ENCODE measurements at regions not wholly inside any gene's neighbourhood (a gene's known extent, or its start where the extent isn't known, plus 50 kb on each side); places are given as distances from the start of the nearest gene placed in this dataset.

DNA sequence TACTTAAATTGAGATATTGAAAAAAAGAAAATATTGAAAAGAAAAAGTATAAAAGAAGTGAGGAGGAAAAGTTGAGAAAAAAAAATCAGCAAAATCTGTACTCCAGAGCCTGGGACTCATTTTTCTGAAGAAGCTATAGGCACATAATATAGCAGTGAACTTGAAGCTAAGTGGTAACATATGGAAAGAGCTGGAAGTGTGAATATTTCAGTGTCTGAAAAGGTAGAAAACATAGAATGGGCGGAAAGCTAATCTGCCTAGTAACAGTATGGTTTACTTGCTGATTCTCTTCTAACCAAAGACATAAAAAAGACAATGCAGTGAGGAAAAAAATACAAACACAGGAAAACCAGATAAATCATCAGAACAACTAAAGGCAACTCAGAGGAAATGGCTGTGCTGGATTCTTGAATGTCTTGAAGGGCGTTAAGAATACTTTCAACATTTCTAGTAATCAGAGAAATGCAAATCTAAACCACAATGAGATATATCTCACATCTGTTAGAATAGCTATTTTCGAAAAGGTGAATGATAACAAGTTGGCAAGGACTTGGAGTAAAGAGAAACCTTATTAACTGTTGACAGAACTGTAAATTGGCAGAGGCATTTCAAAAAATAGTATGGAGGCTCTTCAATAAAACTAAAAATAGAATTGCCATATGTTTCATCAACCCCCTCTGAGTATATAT, 784.6 kb downstream of the LRFN5 start:
- H3K4me3 ChIP-seq, result no peak overlapping the region
- H3K36me3 Mint-ChIP-seq (ENCODE audit: low read depth), result no peaks in the 10 kb centered on the region
- no peaks in the 10 kb centered on the region for H3F3A ChIP-seq (replicated peaks; ENCODE audit: low read depth)
- no peaks in the 10 kb centered on the region for H3K9me3 Mint-ChIP-seq
- H3K79me2 ChIP-seq (replicated peaks; ENCODE audit: insufficient read depth), result no peaks in the 10 kb centered on the region
- no peaks in the 10 kb centered on the region for H3K4me1 ChIP-seq (ENCODE audit: insufficient read depth)
- no peaks in the 10 kb centered on the region for H3K9me2 ChIP-seq (ENCODE audit: insufficient read depth)
- no peak overlapping the region for H3K27ac Mint-ChIP-seq
- no peak for ATAC-seq
- TF ChIP-seq EZH2 (IDR thresholded peaks at IDR 0.05; ENCODE audit: low read depth, unreplicated experiment) (no peak), CREB1 (CRISPR knock-in tag; IDR thresholded peaks at IDR 0.05; ENCODE audit: low read depth) (no peak), NANOG (IDR thresholded peaks at IDR 0.05; ENCODE audit: borderline replicate concordance) (no peak), POLR2AphosphoS5 (IDR thresholded peaks at IDR 0.05; ENCODE audit: low read depth) (no peak), ZNF331 (CRISPR knock-in tag; IDR thresholded peaks at IDR 0.05; ENCODE audit: low read depth) (no peak), STAT1 (IDR thresholded peaks at IDR 0.05; ENCODE audit: unreplicated experiment) (no peak), ZNF114 (CRISPR knock-in tag; IDR thresholded peaks at IDR 0.05) (no peak), EZH2phosphoT487 (IDR thresholded peaks at IDR 0.05; ENCODE audit: unreplicated experiment) (no peak), JUNB (IDR thresholded peaks at IDR 0.05; ENCODE audit: unreplicated experiment) (no peak)
- TF ChIP-seq, protein P1, sequence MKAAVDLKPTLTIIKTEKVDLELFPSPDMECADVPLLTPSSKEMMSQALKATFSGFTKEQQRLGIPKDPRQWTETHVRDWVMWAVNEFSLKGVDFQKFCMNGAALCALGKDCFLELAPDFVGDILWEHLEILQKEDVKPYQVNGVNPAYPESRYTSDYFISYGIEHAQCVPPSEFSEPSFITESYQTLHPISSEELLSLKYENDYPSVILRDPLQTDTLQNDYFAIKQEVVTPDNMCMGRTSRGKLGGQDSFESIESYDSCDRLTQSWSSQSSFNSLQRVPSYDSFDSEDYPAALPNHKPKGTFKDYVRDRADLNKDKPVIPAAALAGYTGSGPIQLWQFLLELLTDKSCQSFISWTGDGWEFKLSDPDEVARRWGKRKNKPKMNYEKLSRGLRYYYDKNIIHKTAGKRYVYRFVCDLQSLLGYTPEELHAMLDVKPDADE (IDR thresholded peaks at IDR 0.05), result no peak
- TF ChIP-seq, protein P2, sequence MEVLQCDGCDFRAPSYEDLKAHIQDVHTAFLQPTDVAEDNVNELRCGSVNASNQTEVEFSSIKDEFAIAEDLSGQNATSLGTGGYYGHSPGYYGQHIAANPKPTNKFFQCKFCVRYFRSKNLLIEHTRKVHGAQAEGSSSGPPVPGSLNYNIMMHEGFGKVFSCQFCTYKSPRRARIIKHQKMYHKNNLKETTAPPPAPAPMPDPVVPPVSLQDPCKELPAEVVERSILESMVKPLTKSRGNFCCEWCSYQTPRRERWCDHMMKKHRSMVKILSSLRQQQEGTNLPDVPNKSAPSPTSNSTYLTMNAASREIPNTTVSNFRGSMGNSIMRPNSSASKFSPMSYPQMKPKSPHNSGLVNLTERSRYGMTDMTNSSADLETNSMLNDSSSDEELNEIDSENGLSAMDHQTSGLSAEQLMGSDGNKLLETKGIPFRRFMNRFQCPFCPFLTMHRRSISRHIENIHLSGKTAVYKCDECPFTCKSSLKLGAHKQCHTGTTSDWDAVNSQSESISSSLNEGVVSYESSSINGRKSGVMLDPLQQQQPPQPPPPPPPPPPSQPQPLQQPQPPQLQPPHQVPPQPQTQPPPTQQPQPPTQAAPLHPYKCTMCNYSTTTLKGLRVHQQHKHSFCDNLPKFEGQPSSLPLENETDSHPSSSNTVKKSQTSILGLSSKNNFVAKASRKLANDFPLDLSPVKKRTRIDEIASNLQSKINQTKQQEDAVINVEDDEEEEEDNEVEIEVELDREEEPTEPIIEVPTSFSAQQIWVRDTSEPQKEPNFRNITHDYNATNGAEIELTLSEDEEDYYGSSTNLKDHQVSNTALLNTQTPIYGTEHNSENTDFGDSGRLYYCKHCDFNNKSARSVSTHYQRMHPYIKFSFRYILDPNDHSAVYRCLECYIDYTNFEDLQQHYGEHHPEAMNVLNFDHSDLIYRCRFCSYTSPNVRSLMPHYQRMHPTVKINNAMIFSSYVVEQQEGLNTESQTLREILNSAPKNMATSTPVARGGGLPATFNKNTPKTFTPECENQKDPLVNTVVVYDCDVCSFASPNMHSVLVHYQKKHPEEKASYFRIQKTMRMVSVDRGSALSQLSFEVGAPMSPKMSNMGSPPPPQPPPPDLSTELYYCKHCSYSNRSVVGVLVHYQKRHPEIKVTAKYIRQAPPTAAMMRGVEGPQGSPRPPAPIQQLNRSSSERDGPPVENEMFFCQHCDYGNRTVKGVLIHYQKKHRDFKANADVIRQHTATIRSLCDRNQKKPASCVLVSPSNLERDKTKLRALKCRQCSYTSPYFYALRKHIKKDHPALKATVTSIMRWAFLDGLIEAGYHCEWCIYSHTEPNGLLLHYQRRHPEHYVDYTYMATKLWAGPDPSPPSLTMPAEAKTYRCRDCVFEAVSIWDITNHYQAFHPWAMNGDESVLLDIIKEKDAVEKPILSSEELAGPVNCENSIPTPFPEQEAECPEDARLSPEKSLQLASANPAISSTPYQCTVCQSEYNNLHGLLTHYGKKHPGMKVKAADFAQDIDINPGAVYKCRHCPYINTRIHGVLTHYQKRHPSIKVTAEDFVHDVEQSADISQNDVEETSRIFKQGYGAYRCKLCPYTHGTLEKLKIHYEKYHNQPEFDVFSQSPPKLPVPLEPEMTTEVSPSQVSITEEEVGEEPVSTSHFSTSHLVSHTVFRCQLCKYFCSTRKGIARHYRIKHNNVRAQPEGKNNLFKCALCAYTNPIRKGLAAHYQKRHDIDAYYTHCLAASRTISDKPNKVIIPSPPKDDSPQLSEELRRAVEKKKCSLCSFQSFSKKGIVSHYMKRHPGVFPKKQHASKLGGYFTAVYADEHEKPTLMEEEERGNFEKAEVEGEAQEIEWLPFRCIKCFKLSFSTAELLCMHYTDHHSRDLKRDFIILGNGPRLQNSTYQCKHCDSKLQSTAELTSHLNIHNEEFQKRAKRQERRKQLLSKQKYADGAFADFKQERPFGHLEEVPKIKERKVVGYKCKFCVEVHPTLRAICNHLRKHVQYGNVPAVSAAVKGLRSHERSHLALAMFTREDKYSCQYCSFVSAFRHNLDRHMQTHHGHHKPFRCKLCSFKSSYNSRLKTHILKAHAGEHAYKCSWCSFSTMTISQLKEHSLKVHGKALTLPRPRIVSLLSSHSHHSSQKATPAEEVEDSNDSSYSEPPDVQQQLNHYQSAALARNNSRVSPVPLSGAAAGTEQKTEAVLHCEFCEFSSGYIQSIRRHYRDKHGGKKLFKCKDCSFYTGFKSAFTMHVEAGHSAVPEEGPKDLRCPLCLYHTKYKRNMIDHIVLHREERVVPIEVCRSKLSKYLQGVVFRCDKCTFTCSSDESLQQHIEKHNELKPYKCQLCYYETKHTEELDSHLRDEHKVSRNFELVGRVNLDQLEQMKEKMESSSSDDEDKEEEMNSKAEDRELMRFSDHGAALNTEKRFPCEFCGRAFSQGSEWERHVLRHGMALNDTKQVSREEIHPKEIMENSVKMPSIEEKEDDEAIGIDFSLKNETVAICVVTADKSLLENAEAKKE (CRISPR knock-in tag; IDR thresholded peaks at IDR 0.05), result no peak
- TF ChIP-seq, protein P3, sequence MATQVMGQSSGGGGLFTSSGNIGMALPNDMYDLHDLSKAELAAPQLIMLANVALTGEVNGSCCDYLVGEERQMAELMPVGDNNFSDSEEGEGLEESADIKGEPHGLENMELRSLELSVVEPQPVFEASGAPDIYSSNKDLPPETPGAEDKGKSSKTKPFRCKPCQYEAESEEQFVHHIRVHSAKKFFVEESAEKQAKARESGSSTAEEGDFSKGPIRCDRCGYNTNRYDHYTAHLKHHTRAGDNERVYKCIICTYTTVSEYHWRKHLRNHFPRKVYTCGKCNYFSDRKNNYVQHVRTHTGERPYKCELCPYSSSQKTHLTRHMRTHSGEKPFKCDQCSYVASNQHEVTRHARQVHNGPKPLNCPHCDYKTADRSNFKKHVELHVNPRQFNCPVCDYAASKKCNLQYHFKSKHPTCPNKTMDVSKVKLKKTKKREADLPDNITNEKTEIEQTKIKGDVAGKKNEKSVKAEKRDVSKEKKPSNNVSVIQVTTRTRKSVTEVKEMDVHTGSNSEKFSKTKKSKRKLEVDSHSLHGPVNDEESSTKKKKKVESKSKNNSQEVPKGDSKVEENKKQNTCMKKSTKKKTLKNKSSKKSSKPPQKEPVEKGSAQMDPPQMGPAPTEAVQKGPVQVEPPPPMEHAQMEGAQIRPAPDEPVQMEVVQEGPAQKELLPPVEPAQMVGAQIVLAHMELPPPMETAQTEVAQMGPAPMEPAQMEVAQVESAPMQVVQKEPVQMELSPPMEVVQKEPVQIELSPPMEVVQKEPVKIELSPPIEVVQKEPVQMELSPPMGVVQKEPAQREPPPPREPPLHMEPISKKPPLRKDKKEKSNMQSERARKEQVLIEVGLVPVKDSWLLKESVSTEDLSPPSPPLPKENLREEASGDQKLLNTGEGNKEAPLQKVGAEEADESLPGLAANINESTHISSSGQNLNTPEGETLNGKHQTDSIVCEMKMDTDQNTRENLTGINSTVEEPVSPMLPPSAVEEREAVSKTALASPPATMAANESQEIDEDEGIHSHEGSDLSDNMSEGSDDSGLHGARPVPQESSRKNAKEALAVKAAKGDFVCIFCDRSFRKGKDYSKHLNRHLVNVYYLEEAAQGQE (IDR thresholded peaks at IDR 0.05; ENCODE audit: unreplicated experiment), result no peak
- TF ChIP-seq, protein P4, sequence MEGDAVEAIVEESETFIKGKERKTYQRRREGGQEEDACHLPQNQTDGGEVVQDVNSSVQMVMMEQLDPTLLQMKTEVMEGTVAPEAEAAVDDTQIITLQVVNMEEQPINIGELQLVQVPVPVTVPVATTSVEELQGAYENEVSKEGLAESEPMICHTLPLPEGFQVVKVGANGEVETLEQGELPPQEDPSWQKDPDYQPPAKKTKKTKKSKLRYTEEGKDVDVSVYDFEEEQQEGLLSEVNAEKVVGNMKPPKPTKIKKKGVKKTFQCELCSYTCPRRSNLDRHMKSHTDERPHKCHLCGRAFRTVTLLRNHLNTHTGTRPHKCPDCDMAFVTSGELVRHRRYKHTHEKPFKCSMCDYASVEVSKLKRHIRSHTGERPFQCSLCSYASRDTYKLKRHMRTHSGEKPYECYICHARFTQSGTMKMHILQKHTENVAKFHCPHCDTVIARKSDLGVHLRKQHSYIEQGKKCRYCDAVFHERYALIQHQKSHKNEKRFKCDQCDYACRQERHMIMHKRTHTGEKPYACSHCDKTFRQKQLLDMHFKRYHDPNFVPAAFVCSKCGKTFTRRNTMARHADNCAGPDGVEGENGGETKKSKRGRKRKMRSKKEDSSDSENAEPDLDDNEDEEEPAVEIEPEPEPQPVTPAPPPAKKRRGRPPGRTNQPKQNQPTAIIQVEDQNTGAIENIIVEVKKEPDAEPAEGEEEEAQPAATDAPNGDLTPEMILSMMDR (conservative IDR thresholded peaks at IDR 0.05; ENCODE audit: low read depth in 2 of 2), result no peak
- H3K27ac ChIP-seq (ENCODE audit: low read depth), result no peak overlapping the region
- peak overlapping the region; percentile 78; the same call in 1 of the 2 replicates for H2AFZ ChIP-seq
- H3K36me3 ChIP-seq (ENCODE audit: insufficient read depth), result no peaks in the 10 kb centered on the region
- H3K4me1 Mint-ChIP-seq, result no peaks in the 10 kb centered on the region
- no peaks in the 10 kb centered on the region for H3K27me3 ChIP-seq (ENCODE audit: insufficient read depth)
- H3K4me2 ChIP-seq, result no peak overlapping the region
- peaks cover 3% of the 10 kb centered on the region for H3K27me3 Mint-ChIP-seq (ENCODE audit: insufficient read depth, low read depth, poor library complexity)
- H4K20me1 ChIP-seq (replicated peaks; ENCODE audit: insufficient read depth), result no peaks in the 10 kb centered on the region
- no peak for DNase-seq (ENCODE audit: low spot score)
- H3K4me3 Mint-ChIP-seq, result no peak overlapping the region

Measured in GM23338 (cell line).